Panc1 (cell line): ENCODE measurements at regions not wholly inside any gene's neighbourhood (a gene's known extent, or its start where the extent isn't known, plus 50 kb on each side); places are given as distances from the start of the nearest gene placed in this dataset.

Source experiments
- TF ChIP-seq, protein P1 (sequence below), 2 experiments: IDR thresholded peaks; 2 replicates each; pipeline ENCODE4 v1.6.1; 2011 to 2012; ENCODE audit warnings: low read depth in 2 of 2, control low read depth in 1 of 2, low read length in 1 of 2, mild to moderate bottlenecking in 1 of 2, moderate library complexity in 1 of 2; ENCODE audit not compliant: insufficient read depth in 1 of 2
- TF ChIP-seq, protein P2 (sequence below): fragments of 450-650 bp; IDR thresholded peaks from 2 replicates; pipeline ENCODE4 v1.5.1; 2017; ENCODE audit warnings: mild to moderate bottlenecking

DNA sequence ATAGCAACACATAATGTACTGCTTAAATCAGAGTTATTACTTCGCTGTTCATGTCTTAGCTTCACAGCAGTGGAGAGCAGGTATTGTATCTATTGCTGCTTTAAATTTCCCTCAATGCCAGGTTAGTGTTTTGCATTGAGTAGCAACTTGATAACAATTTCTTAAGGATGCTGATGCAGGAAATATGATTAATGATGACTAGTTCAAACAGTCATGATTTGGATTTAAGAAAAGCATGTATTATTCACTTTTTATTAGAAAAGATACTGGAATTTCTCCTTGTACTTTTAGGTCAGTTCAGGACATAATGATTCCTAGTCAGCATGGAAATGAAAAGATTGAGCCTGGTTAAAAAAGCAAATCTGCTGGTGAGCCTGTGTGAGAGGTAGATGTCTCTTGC, 67.2 kb upstream of the ARHGAP29 start:
- TF ChIP-seq, protein P1, sequence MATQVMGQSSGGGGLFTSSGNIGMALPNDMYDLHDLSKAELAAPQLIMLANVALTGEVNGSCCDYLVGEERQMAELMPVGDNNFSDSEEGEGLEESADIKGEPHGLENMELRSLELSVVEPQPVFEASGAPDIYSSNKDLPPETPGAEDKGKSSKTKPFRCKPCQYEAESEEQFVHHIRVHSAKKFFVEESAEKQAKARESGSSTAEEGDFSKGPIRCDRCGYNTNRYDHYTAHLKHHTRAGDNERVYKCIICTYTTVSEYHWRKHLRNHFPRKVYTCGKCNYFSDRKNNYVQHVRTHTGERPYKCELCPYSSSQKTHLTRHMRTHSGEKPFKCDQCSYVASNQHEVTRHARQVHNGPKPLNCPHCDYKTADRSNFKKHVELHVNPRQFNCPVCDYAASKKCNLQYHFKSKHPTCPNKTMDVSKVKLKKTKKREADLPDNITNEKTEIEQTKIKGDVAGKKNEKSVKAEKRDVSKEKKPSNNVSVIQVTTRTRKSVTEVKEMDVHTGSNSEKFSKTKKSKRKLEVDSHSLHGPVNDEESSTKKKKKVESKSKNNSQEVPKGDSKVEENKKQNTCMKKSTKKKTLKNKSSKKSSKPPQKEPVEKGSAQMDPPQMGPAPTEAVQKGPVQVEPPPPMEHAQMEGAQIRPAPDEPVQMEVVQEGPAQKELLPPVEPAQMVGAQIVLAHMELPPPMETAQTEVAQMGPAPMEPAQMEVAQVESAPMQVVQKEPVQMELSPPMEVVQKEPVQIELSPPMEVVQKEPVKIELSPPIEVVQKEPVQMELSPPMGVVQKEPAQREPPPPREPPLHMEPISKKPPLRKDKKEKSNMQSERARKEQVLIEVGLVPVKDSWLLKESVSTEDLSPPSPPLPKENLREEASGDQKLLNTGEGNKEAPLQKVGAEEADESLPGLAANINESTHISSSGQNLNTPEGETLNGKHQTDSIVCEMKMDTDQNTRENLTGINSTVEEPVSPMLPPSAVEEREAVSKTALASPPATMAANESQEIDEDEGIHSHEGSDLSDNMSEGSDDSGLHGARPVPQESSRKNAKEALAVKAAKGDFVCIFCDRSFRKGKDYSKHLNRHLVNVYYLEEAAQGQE (IDR thresholded peaks at IDR 0.05; ENCODE audit: insufficient read depth in 1 of 2, low read depth in 2 of 2, low read length in 1 of 2), result no peak
- TF ChIP-seq, protein P2, sequence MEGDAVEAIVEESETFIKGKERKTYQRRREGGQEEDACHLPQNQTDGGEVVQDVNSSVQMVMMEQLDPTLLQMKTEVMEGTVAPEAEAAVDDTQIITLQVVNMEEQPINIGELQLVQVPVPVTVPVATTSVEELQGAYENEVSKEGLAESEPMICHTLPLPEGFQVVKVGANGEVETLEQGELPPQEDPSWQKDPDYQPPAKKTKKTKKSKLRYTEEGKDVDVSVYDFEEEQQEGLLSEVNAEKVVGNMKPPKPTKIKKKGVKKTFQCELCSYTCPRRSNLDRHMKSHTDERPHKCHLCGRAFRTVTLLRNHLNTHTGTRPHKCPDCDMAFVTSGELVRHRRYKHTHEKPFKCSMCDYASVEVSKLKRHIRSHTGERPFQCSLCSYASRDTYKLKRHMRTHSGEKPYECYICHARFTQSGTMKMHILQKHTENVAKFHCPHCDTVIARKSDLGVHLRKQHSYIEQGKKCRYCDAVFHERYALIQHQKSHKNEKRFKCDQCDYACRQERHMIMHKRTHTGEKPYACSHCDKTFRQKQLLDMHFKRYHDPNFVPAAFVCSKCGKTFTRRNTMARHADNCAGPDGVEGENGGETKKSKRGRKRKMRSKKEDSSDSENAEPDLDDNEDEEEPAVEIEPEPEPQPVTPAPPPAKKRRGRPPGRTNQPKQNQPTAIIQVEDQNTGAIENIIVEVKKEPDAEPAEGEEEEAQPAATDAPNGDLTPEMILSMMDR, result no peak
